H1 (cell line): ENCODE measurements at regions not wholly inside any gene's neighbourhood (a gene's known extent, or its start where the extent isn't known, plus 50 kb on each side); places are given as distances from the start of the nearest gene placed in this dataset.

Experiments
- CTCF ChIA-PET: fragments of 300-600 bp; sonication (Branson Sonifier 250); formaldehyde crosslinking; loops from one replicate; lab custom pipeline; 2021; ENCODE audit not compliant: partially characterized antibody; lab: Charles Lee
- POLR2A ChIA-PET: fragments of 300-600 bp; sonication (Branson Sonifier 250); formaldehyde crosslinking; loops from one replicate; lab custom pipeline; 2021; ENCODE audit warnings: inconsistent platforms; ENCODE audit not compliant: partially characterized antibody; lab: Charles Lee
- DNase-seq, 2 experiments: peaks; one replicate each; pipeline versions ENCODE4 v3.0.0 to v3.0.0-alpha.2; 2010 to 2022; ENCODE audit warnings: low spot score in 2 of 2, low read depth in 1 of 2, mixed read lengths in 1 of 2
- FAIRE-seq: peaks from 2 replicates; lab custom pipeline; 2011; peaks lifted over from hg19 to GRCh38; lab: Jason Lieb, UNC
- H2AFZ ChIP-seq: 2 replicates; pipeline ENCODE4 v1.8.1; 2012; ENCODE audit warnings: low read length, inconsistent platforms
- H2AK5ac ChIP-seq: 2 replicates; pipeline ENCODE4 v1.6.1; 2013; ENCODE audit warnings: low read depth, low read length
- H2BK120ac ChIP-seq: replicated peaks from 2 replicates; pipeline ENCODE3; 2013; ENCODE audit warnings: low read depth, low read length, inconsistent platforms
- H2BK12ac ChIP-seq: 2 replicates; pipeline ENCODE4 v1.6.1; 2013; ENCODE audit warnings: low read depth, low read length
- H2BK15ac ChIP-seq: 2 replicates; pipeline ENCODE4 v1.6.1; 2013; ENCODE audit warnings: low read length
- H2BK20ac ChIP-seq: 2 replicates; pipeline ENCODE4 v1.6.1; 2013; ENCODE audit warnings: low read length
- H2BK5ac ChIP-seq: 2 replicates; pipeline ENCODE4 v1.6.1; 2013; ENCODE audit warnings: low read depth, low read length
- H3K14ac ChIP-seq: 2 replicates; pipeline ENCODE4 v1.6.1; 2013; ENCODE audit warnings: inconsistent platforms; ENCODE audit not compliant: insufficient read length
- H3K18ac ChIP-seq: 2 replicates; pipeline ENCODE4 v1.6.1; 2013; ENCODE audit warnings: low read length; ENCODE audit errors: extremely low read depth
- H3K23ac ChIP-seq: 2 replicates; pipeline ENCODE4 v1.6.1; 2013; ENCODE audit warnings: inconsistent platforms; ENCODE audit not compliant: insufficient read length
- H3K23me2 ChIP-seq: 2 replicates; pipeline ENCODE4 v1.6.1; 2013; ENCODE audit warnings: low read depth, low read length
- H3K27ac ChIP-seq: 2 replicates; pipeline ENCODE4 v1.6.1; 2011; ENCODE audit warnings: low read depth, low read length, inconsistent platforms
- H3K27me3 ChIP-seq, 4 experiments: replicated peaks in 1 of 4; 1 replicate in 1 of 4; 2 replicates in 3 of 4; pipeline versions ENCODE4 v1.6.1 to v1.8.1; 2011 to 2013; ENCODE audit warnings: low read length in 3 of 4, mild to moderate bottlenecking in 3 of 4, inconsistent platforms in 2 of 4, mixed read lengths in 2 of 4, moderate library complexity in 1 of 4; ENCODE audit not compliant: control insufficient read depth in 3 of 4, insufficient read depth in 3 of 4; ENCODE audit errors: extremely low read depth in 1 of 4
- H3K36me3 ChIP-seq, 4 experiments: 2 replicates each; pipeline versions ENCODE4 v1.6.1 to v1.8.1; 2011 to 2013; ENCODE audit warnings: mild to moderate bottlenecking in 4 of 4, low read length in 3 of 4, moderate library complexity in 2 of 4, control low read depth in 1 of 4, inconsistent platforms in 1 of 4; ENCODE audit not compliant: insufficient read depth in 4 of 4, control insufficient read depth in 2 of 4
- H3K4ac ChIP-seq: replicated peaks from 2 replicates; pipeline ENCODE3; 2013; ENCODE audit warnings: low read length, low read depth, mixed read lengths, inconsistent platforms; ENCODE audit not compliant: insufficient read length
- H3K4me1 ChIP-seq, 4 experiments: replicated peaks in 1 of 4; 1 replicate in 1 of 4; 2 replicates in 3 of 4; pipeline versions ENCODE4 v1.6.1 to v1.8.1; 2011 to 2013; ENCODE audit warnings: low read length in 3 of 4, inconsistent platforms in 2 of 4, mixed read lengths in 1 of 4; ENCODE audit not compliant: insufficient read depth in 4 of 4, control insufficient read depth in 3 of 4
- H3K4me2 ChIP-seq, 2 experiments: 2 replicates each; pipeline versions ENCODE4 v1.6.1 to v1.8.1; 2011 to 2013; ENCODE audit warnings: low read depth in 2 of 2, low read length in 2 of 2, control low read depth in 1 of 2, inconsistent platforms in 1 of 2, mild to moderate bottlenecking in 1 of 2; ENCODE audit not compliant: insufficient read depth in 1 of 2
- H3K4me3 ChIP-seq, 4 experiments: fragments of 200-600, 300-600 bp in 1 of 4; sonication (generic), shearing (Covaris generic), sonication (Bioruptor Twin) in 1 of 4; 2 replicates each; pipeline versions ENCODE4 v1.5.1 to v1.8.1; 2011 to 2016; ENCODE audit warnings: low read length in 4 of 4, low read depth in 3 of 4, control low read depth in 2 of 4, inconsistent platforms in 2 of 4, mild to moderate bottlenecking in 2 of 4, mixed read lengths in 1 of 4, moderate library complexity in 1 of 4; ENCODE audit not compliant: insufficient read depth in 2 of 4; ENCODE audit errors: extremely low read depth in 1 of 4
- H3K56ac ChIP-seq: replicated peaks from 2 replicates; pipeline ENCODE3; 2013; ENCODE audit warnings: low read depth, mild to moderate bottlenecking, mixed read lengths, low read length, inconsistent platforms; ENCODE audit not compliant: insufficient read length
- H3K79me1 ChIP-seq: 2 replicates; pipeline ENCODE4 v1.6.1; 2013; ENCODE audit warnings: low read depth, low read length, control low read depth
- H3K79me2 ChIP-seq, 2 experiments: 2 replicates each; pipeline versions ENCODE4 v1.6.1 to v1.8.1; 2012 to 2013; ENCODE audit warnings: low read length in 2 of 2, mild to moderate bottlenecking in 2 of 2, inconsistent platforms in 1 of 2; ENCODE audit not compliant: insufficient read depth in 2 of 2, control insufficient read depth in 1 of 2
- H3K9ac ChIP-seq, 4 experiments: replicated peaks in 1 of 4; 1 replicate in 1 of 4; 2 replicates in 3 of 4; pipeline versions ENCODE4 v1.6.1 to v1.8.1; 2011 to 2013; ENCODE audit warnings: low read depth in 3 of 4, low read length in 3 of 4, control low read depth in 2 of 4, mild to moderate bottlenecking in 2 of 4, moderate library complexity in 2 of 4, inconsistent platforms in 1 of 4; ENCODE audit errors: extremely low read depth in 1 of 4
- H3K9me3 ChIP-seq, 2 experiments: 2 replicates each; pipeline versions ENCODE4 v1.6.1 to v1.8.1; 2012 to 2013; ENCODE audit warnings: mild to moderate bottlenecking in 2 of 2, moderate library complexity in 2 of 2, control low read depth in 1 of 2, inconsistent platforms in 1 of 2, low read depth in 1 of 2, low read length in 1 of 2, mixed read lengths in 1 of 2; ENCODE audit not compliant: insufficient read depth in 2 of 2
- H4K20me1 ChIP-seq, 2 experiments: replicated peaks in 1 of 2; 2 replicates each; pipeline versions ENCODE3 to v1.8.1; 2011 to 2013; ENCODE audit warnings: inconsistent platforms in 2 of 2, low read length in 2 of 2, mild to moderate bottlenecking in 1 of 2; ENCODE audit not compliant: insufficient read depth in 2 of 2, control insufficient read depth in 1 of 2
- H4K5ac ChIP-seq: 2 replicates; pipeline ENCODE4 v1.6.1; 2013; ENCODE audit warnings: low read length, low read depth, mixed read lengths, inconsistent platforms; ENCODE audit not compliant: insufficient read length
- H4K8ac ChIP-seq: 2 replicates; pipeline ENCODE4 v1.8.0; 2013; ENCODE audit warnings: mild to moderate bottlenecking, moderate library complexity, low read length, inconsistent platforms; ENCODE audit not compliant: insufficient read depth; ENCODE audit errors: extremely low read depth
- H4K91ac ChIP-seq: replicated peaks from 2 replicates; pipeline ENCODE3; 2013; ENCODE audit warnings: low read length, mixed read lengths, inconsistent platforms; ENCODE audit not compliant: insufficient read length
- KDM5A ChIP-seq: fragments of 200-600 bp; IDR thresholded peaks from 2 replicates; pipeline ENCODE4 v1.7.1; 2012; ENCODE audit warnings: mild to moderate bottlenecking, low read length, inconsistent platforms, mixed read lengths
- PHF8 ChIP-seq: fragments of 200-600 bp; sonication (generic); conservative IDR thresholded peaks from 2 replicates; pipeline ENCODE4 v1.7.1; 2012; ENCODE audit warnings: low read depth, mild to moderate bottlenecking, inconsistent platforms, low read length, moderate library complexity
- RAD21 ChIP-seq, 2 experiments: IDR thresholded peaks in 1 of 2; conservative IDR thresholded peaks in 1 of 2; 2 replicates each; pipeline ENCODE4 v1.6.1; 2011; ENCODE audit warnings: low read depth in 2 of 2, low read length in 2 of 2, improper control_type of control experiment in 1 of 2, inconsistent platforms in 1 of 2, mild to moderate bottlenecking in 1 of 2, moderate library complexity in 1 of 2
- RNF2 ChIP-seq: fragments of 200-900, 300-1000 bp; sonication (generic); IDR thresholded peaks from 2 replicates; pipeline ENCODE4 v1.7.1; 2016; ENCODE audit warnings: borderline replicate concordance, low read depth, mild to moderate bottlenecking, antibody characterized with exemption, low read length; ENCODE audit not compliant: poor library complexity, severe bottlenecking; ENCODE audit errors: missing control alignments
- WGBS, 2 experiments: shearing (Covaris generic) in 1 of 2; methylation state at CpG; one replicate each; pipeline versions ENCODE4 v1.1.6 to v1.1.7; 2013 to 2015; ENCODE audit warnings: low lambda C conversion rate in 2 of 2, mixed read lengths in 2 of 2, inconsistent platforms in 1 of 2, low coverage in 1 of 2, missing lambda C conversion rate in 1 of 2; ENCODE audit not compliant: insufficient replicate concordance in 2 of 2, insufficient coverage in 1 of 2, insufficient read length in 1 of 2; ENCODE audit errors: extremely low coverage in 1 of 2, missing lambda C conversion rate in 1 of 2; 5-methylcytosine and 5-hydroxymethylcytosine counted together
- TF ChIP-seq, protein P1 (sequence below): IDR thresholded peaks from 2 replicates; pipeline ENCODE4 v1.6.1; 2011; ENCODE audit warnings: low read depth, mild to moderate bottlenecking, low read length; ENCODE audit not compliant: insufficient read depth

DNA sequence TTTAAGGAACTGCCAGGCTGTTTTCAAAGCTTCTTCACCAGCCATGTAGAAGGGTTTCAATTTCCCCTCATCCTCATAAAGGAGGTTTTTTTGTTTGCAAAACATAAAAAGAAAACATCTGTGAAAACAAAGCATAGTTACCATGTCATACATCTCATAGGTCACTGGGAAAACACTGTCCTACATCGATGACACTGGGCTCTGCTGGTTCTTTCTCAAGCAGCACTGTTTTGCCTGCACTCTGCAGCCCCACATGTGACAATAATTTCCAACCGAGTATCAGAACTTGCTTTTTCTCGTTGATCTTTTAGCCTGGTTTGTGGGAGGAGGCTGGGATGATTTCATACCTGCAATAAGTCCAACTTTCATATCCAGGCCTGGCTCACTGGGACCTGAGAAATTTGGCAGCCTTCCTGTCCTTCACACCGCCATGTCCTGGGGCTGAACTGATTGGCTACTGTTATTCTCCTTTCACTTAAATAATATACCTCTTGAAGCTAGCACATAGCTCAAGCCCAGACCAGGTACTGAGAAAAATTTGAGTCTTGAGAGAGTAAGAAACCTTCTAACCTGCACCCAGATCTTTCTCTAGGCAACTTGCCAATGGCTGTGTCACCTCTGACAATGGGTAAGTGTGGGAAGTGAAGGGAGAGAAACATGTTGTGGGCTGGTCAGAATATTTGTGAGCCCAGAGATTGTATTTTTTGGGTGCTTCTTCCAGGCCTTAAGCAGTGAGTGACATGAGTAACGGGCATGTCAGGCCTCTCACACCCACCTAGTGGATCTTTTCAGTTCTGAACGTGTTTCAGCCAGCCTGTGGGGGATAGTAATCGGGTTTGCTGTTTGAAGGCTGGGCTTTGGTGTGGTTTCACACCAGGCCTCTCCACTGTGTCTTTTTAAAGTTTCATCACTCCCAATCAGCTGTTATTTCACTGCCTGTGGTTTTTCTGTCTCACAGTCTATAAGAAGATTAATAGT, 502.8 kb downstream of the NTRK2 start:
- Histone ChIP-seq H3K79me1 (no peaks in the 10 kb centered on the region), H3K4ac (no peak overlapping the region), H3K9ac (no peak overlapping the region), H3K56ac (no peak overlapping the region), H2BK12ac (no peak overlapping the region), H3K36me3 (no peaks in the 10 kb centered on the region; a peak in 1 of 8 replicates), H3K9me3 (peaks cover 4 to 7% of the 10 kb centered on the region in 2 experiments; a peak in 2 of 4 replicates), H2BK120ac (no peak overlapping the region), H3K27me3 (no peaks in the 10 kb centered on the region), H3K18ac (no peak overlapping the region), H3K23ac (no peak overlapping the region), H2BK15ac (no peak overlapping the region), H4K91ac (no peak overlapping the region), H3K23me2 (no peaks in the 10 kb centered on the region), H2AFZ (no peak overlapping the region), H4K5ac (no peak overlapping the region), H2BK20ac (no peak overlapping the region), H3K4me2 (no peak overlapping the region), H2AK5ac (no peak overlapping the region), H3K27ac (no peak overlapping the region), H2BK5ac (no peak overlapping the region), H3K4me1 (peaks cover 0 to under 1% (median 0%) of the 10 kb centered on the region in 4 experiments; a peak in 2 of 7 replicates), H3K4me3 (no peak overlapping the region), H3K14ac (no peak overlapping the region), H3K79me2 (no peaks in the 10 kb centered on the region), H4K8ac (no peak overlapping the region), H4K20me1 (no peaks in the 10 kb centered on the region)
- 77% methylated on average over 7 of the region's 7 CpGs; no CpG with 5 or more reads in 1 of the 2 experiments for WGBS, 2 experiments
- CTCF ChIA-PET = interaction anchor here (1.4 to 2.6 kb wide), 3 partner anchors 14 to 86 kb away, joined by 3 to 12 read pairs (median 4); no protein-coding TSS in a partner anchor
- POLR2A ChIA-PET = no interaction called here
- no peak for FAIRE-seq
- no peak for DNase-seq
- TF ChIP-seq, protein P1, sequence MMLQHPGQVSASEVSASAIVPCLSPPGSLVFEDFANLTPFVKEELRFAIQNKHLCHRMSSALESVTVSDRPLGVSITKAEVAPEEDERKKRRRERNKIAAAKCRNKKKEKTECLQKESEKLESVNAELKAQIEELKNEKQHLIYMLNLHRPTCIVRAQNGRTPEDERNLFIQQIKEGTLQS = no peak
- TF ChIP-seq KDM5A (no peak), PHF8 (no peak), RNF2 (no peak), RAD21 (IDR thresholded peaks at IDR 0.05 in 1 of 2, conservative IDR thresholded peaks at IDR 0.05 in 1 of 2; ENCODE audit: low read depth in 2 of 2, low read length in 2 of 2) (0 out of 4 replicates have a peak, but pooled peaks of 1 of the 2 experiments have one; percentile 9)
